Activated T-helper 17 cell treated with anti-CD3 and anti-CD28 coated beads, Interleukin-2, amount 50 U/mL, for 72 hours (primary cell): ENCODE measurements at regions not wholly inside any gene's neighbourhood (a gene's known extent, or its start where the extent isn't known, plus 50 kb on each side); places are given as distances from the start of the nearest gene placed in this dataset.

Source experiments
- ATAC-seq: fragments of 150-1000 bp; cut with Tn5 transposase; replicated peaks from 2 replicates; pipeline ENCODE4 v1.10.0; 2021; ENCODE audit warnings: mild to moderate bottlenecking, moderate library complexity
- H3K27ac Mint-ChIP-seq: one replicate; pipeline ENCODE4 v1.8.0; 2022; ENCODE audit warnings: mixed read lengths
- H3K27me3 Mint-ChIP-seq: one replicate; pipeline ENCODE4 v1.8.0; 2022; ENCODE audit warnings: mixed read lengths
- H3K36me3 Mint-ChIP-seq: one replicate; pipeline ENCODE4 v1.8.0; 2022; ENCODE audit warnings: low read depth, mild to moderate bottlenecking, mixed read lengths
- H3K4me1 Mint-ChIP-seq: one replicate; pipeline ENCODE4 v1.8.0; 2022; ENCODE audit warnings: mixed read lengths
- H3K4me3 Mint-ChIP-seq: one replicate; pipeline ENCODE4 v1.8.0; 2022; ENCODE audit warnings: mild to moderate bottlenecking, mixed read lengths
- H3K9me3 Mint-ChIP-seq: one replicate; pipeline ENCODE4 v1.8.0; 2022; ENCODE audit warnings: mixed read lengths

DNA sequence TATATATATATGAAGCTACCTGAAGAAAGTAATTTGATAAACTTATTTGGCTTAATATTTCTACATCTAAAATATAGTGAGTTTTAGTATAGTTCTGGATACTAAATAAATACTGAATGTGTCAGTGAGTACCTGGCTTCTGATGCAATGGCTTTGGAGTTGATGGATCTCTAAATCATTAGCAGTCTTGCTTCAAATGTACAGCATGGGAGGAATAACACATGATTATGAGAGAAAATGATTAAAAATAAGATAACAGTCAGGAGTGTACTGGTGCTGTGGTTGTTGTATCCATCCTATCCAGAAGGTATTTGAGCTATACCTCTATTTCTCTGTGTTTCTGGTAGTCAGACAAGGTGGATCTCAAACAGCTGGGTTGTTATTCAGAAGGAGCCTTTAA, 641.3 kb downstream of the TRAM1L1 start:
- Mint-ChIP-seq H3K4me3 (no peak overlapping the region), H3K9me3 (no peaks in the 10 kb centered on the region), H3K36me3 (no peaks in the 10 kb centered on the region)

DNA sequence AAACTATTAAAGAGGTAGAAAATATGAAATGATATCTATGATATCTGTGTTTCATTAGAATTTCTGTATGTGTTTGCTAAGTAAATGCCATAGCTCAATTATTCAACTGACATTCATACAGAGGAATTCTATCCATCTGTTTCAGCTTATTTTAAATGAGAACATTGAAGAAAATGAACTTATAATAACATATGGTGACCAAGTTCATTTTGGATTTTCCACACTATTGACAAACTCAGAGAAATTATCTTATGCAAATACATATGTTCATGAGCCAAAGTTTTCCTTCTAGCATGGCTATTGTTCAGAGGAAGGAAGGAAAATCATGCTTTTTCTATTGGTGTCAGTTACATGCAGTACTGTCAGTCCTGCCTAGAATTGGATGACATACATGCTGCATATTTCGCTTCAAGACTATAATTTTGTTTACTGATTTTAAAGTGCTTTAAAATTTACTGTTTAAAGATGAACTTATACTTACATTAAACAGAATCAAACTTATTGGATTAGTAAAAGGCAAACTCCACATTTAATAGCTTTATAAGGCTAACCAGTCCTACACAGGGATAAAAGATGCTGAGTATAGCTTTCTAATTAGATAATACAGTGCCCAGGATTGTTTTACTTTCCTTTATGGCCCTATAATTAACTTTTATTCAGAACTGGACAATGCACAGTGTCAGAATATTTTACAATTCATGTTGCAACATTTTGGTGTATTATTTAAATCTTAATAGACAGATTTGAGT, 646.2 kb downstream of the TRAM1L1 start:
- no peaks in the 10 kb centered on the region for H3K36me3 Mint-ChIP-seq

More for the DNA sequence above, 641.3 kb downstream of the TRAM1L1 start:
- H3K27ac Mint-ChIP-seq, result no peak overlapping the region
- no peaks in the 10 kb centered on the region for H3K27me3 Mint-ChIP-seq
- H3K4me1 Mint-ChIP-seq, result no peaks in the 10 kb centered on the region
- ATAC-seq, result no peak

DNA sequence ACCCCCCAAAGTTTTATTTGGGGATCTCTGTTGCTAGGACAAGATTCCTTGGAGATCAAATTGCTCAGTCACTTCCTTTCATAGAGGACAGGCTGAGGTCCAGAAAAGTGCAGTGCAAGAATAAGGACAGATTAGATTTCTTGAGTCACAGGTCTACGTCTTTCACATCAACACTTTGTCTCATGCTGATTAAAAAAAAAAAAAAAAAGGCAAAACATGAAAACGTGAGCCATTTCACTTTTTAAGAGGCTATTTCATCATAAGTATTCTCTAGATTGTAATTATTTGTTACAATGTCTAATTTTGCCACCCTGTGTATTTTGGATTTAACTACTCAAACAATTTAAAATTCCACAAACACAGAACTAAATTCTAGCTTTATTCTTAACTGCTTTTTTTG, 647.0 kb downstream of the TRAM1L1 start:
- Mint-ChIP-seq H3K4me3 (no peak overlapping the region), H3K4me1 (no peaks in the 10 kb centered on the region), H3K9me3 (no peaks in the 10 kb centered on the region), H3K36me3 (no peaks in the 10 kb centered on the region), H3K27me3 (no peaks in the 10 kb centered on the region), H3K27ac (no peak overlapping the region)
- no peak for ATAC-seq

More for the DNA sequence above, 646.2 kb downstream of the TRAM1L1 start:
- Mint-ChIP-seq H3K4me3 (no peak overlapping the region), H3K9me3 (no peaks in the 10 kb centered on the region), H3K27ac (no peak overlapping the region), H3K27me3 (no peaks in the 10 kb centered on the region), H3K4me1 (no peaks in the 10 kb centered on the region)
- ATAC-seq, result no peak

DNA sequence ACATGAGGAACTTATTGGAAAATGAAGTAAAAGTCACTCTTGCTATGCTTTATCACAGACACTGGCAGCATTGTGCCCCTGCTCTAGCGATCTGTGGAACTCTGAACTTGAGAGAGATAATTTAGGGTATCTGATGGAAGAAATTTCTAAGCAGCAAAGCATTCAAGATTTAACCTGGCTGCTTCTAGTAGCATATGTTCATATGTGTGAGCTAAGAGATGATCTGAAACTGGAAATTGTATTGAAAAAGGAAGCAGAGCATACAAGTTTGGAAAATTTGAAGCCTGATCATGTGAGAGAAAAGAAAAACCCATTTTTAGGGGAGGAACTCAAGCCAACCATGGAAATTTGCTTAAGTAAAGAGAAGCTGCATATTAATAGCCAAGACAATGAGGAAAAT, 657.7 kb downstream of the TRAM1L1 start:
- Mint-ChIP-seq H3K36me3 (no peaks in the 10 kb centered on the region), H3K4me1 (no peaks in the 10 kb centered on the region), H3K27me3 (no peaks in the 10 kb centered on the region), H3K27ac (no peak overlapping the region), H3K9me3 (peaks cover 17% of the 10 kb centered on the region), H3K4me3 (no peak overlapping the region)
- ATAC-seq, result no peak

DNA sequence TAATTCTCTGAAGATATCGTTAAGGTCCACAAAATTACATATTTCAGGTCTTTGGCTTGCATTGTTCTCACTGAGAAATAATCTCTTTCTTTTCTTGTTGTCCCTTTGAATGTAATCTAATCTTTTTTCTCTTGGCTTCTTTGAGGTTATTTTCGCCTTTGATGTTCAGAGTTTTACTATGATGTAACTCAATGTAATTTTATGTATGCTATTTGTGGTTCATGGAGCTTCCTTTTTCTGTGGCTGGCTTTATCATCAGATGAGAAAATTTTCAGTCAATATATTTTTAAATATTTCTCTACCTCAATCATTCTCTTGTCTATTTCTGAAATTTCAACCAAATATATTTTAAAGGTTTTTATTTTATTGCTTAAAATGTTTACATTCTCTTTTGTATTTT, 672.2 kb downstream of the TRAM1L1 start:
- peaks cover 9% of the 10 kb centered on the region for H3K9me3 Mint-ChIP-seq
- no peaks in the 10 kb centered on the region for H3K36me3 Mint-ChIP-seq
- no peak overlapping the region for H3K27ac Mint-ChIP-seq
- ATAC-seq, result no peak
- no peaks in the 10 kb centered on the region for H3K27me3 Mint-ChIP-seq
- H3K4me1 Mint-ChIP-seq, result no peaks in the 10 kb centered on the region
- H3K4me3 Mint-ChIP-seq, result no peak overlapping the region

DNA sequence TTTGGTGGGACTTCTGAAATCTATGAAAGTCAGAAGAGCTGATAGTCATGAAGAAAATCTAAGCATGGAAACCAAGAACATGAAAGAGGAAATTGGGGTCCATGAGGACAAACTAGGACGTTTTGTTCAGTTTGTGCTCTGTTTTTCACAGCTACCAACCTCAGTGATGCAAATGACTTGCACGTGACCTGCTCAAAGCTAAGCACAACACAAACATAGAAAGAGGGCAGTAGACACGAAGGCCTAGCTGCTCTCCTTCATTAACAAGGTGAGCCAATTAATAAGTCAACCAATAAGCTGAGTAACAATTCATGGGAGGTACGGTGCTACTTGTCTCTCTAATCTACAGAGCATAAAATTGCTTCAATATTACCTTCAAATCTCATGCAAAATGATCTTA, 684.1 kb downstream of the TRAM1L1 start:
- no peaks in the 10 kb centered on the region for H3K9me3 Mint-ChIP-seq

DNA sequence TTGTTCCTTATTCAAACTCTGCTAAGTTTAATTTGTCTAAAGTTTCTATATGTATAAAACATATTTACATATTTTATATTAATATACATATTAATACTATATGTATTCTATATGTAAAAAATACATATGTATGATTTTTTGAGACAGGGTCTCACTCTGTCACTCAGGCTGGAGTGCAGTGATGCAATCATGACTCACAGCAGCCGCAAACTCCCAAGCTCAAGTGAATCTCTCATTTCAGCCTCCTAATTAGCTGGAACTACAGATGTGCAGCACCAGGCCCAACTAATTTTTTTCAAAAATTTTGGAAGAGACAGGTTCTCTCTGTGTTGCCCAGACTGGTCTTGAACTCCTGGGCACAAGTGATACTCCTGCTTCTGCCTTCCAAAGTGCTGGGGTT, 684.9 kb downstream of the TRAM1L1 start:
- Mint-ChIP-seq H3K27me3 (no peaks in the 10 kb centered on the region), H3K27ac (no peak overlapping the region), H3K36me3 (no peaks in the 10 kb centered on the region), H3K4me1 (no peaks in the 10 kb centered on the region), H3K9me3 (no peaks in the 10 kb centered on the region), H3K4me3 (no peak overlapping the region)
- no peak for ATAC-seq

More for the DNA sequence above, 684.1 kb downstream of the TRAM1L1 start:
- Mint-ChIP-seq H3K36me3 (no peaks in the 10 kb centered on the region), H3K27me3 (no peaks in the 10 kb centered on the region), H3K27ac (no peak overlapping the region), H3K4me3 (no peak overlapping the region), H3K4me1 (no peaks in the 10 kb centered on the region)
- no peak for ATAC-seq

DNA sequence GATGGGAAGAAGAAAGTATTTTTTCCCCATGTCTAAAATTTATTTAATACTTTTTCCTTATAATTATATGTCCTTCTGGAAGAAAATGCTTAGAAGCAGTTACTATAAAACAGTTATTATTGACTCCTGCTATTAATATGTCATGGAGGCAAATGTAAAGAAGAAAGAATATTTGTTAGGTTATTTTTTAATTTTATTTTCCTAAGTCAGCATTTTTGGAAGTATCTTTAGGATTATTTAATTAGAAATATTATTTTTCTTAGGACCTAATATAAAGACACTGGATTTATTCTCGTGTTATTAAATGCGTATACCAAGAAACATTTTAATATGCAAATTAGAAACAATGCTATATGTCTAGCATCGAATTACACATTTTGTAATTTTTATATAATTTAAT, 687.7 kb downstream of the TRAM1L1 start:
- H3K4me1 Mint-ChIP-seq, result no peaks in the 10 kb centered on the region
- no peak overlapping the region for H3K27ac Mint-ChIP-seq
- no peaks in the 10 kb centered on the region for H3K36me3 Mint-ChIP-seq
- no peak for ATAC-seq
- H3K4me3 Mint-ChIP-seq, result no peak overlapping the region
- no peaks in the 10 kb centered on the region for H3K27me3 Mint-ChIP-seq
- H3K9me3 Mint-ChIP-seq, result no peaks in the 10 kb centered on the region

DNA sequence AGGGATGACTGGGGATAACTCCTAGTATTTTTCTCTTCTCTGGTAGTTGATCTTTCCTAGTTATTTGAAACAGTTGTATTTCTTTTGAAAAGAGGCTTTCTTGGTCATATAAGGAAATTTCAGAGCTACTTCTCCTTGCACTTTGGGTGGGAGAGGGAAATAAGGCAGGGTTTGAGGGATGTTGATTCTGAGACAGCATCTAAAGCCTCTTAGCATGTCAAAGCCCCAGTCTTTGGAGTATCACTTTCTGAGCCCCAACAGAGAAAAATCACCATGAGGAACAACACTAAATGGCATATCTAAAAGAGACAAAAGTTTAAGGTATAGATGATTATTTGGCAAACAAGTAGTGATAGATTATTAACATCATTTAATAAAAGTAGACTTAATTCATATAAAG, 688.1 kb downstream of the TRAM1L1 start:
- Mint-ChIP-seq H3K4me3 (no peak overlapping the region), H3K36me3 (no peaks in the 10 kb centered on the region), H3K9me3 (no peaks in the 10 kb centered on the region), H3K27me3 (no peaks in the 10 kb centered on the region), H3K4me1 (no peaks in the 10 kb centered on the region), H3K27ac (no peak overlapping the region)
- no peak for ATAC-seq

DNA sequence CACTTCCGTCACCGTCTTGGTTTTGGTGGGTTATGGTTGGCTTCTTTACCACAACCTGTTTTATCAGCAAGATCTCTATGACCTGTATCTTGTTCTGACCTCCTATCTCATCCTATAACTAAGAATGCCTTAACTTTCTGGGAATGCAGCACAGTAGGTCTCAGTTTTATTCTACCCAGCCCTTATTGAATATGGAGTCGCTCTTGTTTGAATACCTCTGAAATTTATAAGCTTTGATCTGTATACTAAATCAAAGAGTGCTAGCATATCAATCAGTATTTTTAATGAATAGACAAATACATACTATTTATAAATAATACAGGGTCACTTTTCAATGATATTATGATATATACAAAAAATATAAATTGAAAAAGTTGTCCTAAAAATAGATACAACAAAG, 690.0 kb downstream of the TRAM1L1 start:
- Mint-ChIP-seq H3K36me3 (no peaks in the 10 kb centered on the region), H3K27me3 (no peaks in the 10 kb centered on the region), H3K4me3 (no peak overlapping the region), H3K9me3 (no peaks in the 10 kb centered on the region), H3K27ac (no peak overlapping the region), H3K4me1 (no peaks in the 10 kb centered on the region)
- no peak for ATAC-seq

DNA sequence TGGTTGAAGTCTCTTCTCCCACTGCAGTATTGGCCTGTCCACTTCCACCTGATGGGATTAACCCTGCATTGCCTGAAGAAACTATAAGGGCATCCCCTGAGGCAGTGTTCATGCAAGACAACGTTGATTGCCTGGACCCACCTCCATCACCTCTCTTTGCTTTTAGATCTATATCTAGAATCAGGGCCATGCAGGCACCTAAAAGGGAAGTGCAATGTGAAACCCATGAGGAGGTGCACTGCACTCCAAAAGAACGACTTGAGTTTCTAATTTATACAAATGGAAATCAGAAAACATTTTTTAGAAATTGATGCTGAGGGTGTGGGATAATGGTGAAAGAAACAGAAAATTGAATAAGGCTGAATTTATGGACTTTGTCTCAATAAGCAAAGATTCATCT, 694.4 kb downstream of the TRAM1L1 start:
- Mint-ChIP-seq H3K36me3 (no peaks in the 10 kb centered on the region), H3K4me3 (no peak overlapping the region)
- ATAC-seq, result no peak

DNA sequence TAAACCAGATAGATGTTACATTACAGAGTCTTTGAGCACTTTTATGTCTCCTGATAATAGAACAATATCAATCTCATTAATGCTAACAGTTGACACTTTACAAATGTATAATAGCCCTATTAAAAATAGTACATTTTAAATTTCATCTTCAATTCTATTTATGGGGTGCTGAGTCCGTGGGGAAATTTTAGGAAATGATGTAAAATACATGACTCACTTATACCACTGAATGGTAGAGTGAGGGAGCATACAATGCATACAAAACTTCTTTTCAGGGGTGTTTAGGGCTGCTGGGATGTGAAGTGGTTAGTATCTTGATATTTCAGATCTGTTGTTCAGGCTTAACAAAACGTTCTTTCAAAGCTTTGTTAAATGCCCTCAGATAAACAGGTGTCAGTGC, 696.2 kb downstream of the TRAM1L1 start:
- no peak overlapping the region for H3K4me3 Mint-ChIP-seq
- H3K9me3 Mint-ChIP-seq, result peaks cover 7% of the 10 kb centered on the region
- H3K36me3 Mint-ChIP-seq, result no peaks in the 10 kb centered on the region
- ATAC-seq, result no peak
- no peaks in the 10 kb centered on the region for H3K27me3 Mint-ChIP-seq
- H3K27ac Mint-ChIP-seq, result no peak overlapping the region
- H3K4me1 Mint-ChIP-seq, result no peaks in the 10 kb centered on the region

More for the DNA sequence above, 694.4 kb downstream of the TRAM1L1 start:
- no peaks in the 10 kb centered on the region for H3K27me3 Mint-ChIP-seq
- H3K4me1 Mint-ChIP-seq, result no peaks in the 10 kb centered on the region
- H3K27ac Mint-ChIP-seq, result no peak overlapping the region
- peaks cover 7% of the 10 kb centered on the region for H3K9me3 Mint-ChIP-seq

DNA sequence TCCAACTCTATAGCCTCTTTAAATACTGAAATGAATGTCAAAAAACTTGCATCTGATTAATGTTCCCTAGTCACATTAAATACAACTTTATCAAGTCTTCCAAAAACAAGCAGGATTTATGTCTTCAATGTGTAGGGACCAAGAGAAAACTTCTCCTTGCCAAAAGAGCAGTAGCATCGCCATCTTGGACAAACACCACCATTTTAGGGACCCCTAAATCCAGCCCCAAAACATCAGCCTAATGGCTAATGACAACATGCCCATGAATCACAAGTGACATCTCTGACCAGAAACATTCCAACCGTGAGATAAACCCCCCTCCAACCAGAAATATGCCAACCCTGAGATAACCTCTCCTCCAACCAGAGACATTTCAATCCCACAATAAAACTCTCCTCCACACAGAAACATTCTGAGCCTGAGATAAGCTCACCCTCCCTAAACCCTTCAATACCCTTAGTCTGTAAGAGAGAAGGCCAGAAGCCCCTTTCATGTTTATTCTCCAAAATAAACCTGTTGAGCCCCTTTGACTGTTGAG, 697.4 kb downstream of the TRAM1L1 start:
- no peak overlapping the region for H3K4me3 Mint-ChIP-seq
- H3K36me3 Mint-ChIP-seq, result no peaks in the 10 kb centered on the region
- peaks cover 9% of the 10 kb centered on the region for H3K9me3 Mint-ChIP-seq
- no peak overlapping the region for H3K27ac Mint-ChIP-seq
- H3K4me1 Mint-ChIP-seq, result no peaks in the 10 kb centered on the region
- ATAC-seq, result no peak
- H3K27me3 Mint-ChIP-seq, result no peaks in the 10 kb centered on the region

DNA sequence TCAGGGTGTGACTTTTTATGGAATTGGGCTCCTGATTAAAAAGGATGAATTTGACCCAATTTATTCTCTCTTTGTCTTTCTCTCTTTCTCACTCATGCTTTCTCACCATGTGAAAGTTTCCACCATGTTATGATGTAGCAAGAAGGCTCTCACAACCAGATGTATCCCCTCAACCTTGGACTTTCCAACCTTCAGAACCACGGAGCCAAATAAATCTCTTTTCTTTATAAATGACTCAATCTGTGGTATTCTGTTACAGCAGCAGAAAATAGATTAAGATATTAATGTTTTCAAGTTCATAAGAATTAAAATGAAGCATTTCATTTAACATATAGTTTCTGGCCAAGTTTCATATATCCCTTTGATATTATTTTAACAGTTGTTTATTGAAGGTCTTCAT, 698.5 kb downstream of the TRAM1L1 start:
- Mint-ChIP-seq H3K27me3 (no peaks in the 10 kb centered on the region), H3K4me1 (no peaks in the 10 kb centered on the region), H3K9me3 (peaks cover 9% of the 10 kb centered on the region), H3K4me3 (no peak overlapping the region), H3K27ac (no peak overlapping the region), H3K36me3 (no peaks in the 10 kb centered on the region)
- no peak for ATAC-seq

DNA sequence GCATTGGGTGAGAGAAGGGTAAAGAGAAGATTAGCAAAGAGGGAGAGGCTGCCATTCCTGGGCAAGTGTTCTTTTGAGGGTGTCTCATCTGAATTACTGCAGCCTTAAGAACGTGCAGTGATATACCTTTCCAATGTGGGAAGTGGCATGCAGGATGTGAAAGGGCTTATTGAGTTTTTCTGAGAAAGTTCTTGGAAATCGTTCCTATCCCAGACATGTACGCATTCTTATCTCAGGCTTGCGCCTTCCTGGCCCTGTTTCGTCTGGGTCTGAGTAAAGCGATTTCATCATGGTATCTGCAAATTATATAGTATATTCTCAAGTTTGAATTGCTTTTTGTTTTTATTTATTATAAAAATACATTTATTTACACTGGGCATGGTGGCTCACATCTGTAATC, 699.8 kb downstream of the TRAM1L1 start:
- H3K4me1 Mint-ChIP-seq, result no peaks in the 10 kb centered on the region
- no peaks in the 10 kb centered on the region for H3K36me3 Mint-ChIP-seq
- H3K4me3 Mint-ChIP-seq, result no peak overlapping the region
- no peak overlapping the region for H3K27ac Mint-ChIP-seq
- H3K9me3 Mint-ChIP-seq, result peaks cover 9% of the 10 kb centered on the region
- ATAC-seq, result no peak
- H3K27me3 Mint-ChIP-seq, result no peaks in the 10 kb centered on the region
